ENCODE measurements at regions not wholly inside any gene's neighbourhood (a gene's known extent, or its start where the extent isn't known, plus 50 kb on each side); places are given as distances from the start of the nearest gene placed in this dataset.

GRCh38 chr3:56923526-56924224, 121.9 kb upstream of the ARHGEF3 start:
- DNase-seq, result no peak

GRCh38 chr3:56921573-56922453, 120.1 kb upstream of the ARHGEF3 start:
- DNase-seq, result no peak

- no peak for DNase-seq
Observed at GRCh38 chr3:56919797-56920195, 118.0 kb upstream of the ARHGEF3 start.

GRCh38 chr3:56919137-56919796, 117.5 kb upstream of the ARHGEF3 start:
- no peak for DNase-seq

GRCh38 chr3:56918111-56918568, 116.4 kb upstream of the ARHGEF3 start:
- DNase-seq, result no peak

- DNase-seq, result no peak
Observed at GRCh38 chr3:56917361-56918110, 115.8 kb upstream of the ARHGEF3 start.

GRCh38 chr3:56916716-56917360, 115.1 kb upstream of the ARHGEF3 start:
- no peak for DNase-seq

GRCh38 chr3:56915966-56916586, 114.3 kb upstream of the ARHGEF3 start:
- DNase-seq, result no peak

- no peak for DNase-seq
Observed at GRCh38 chr3:56914646-56915045, 112.9 kb upstream of the ARHGEF3 start.

GRCh38 chr3:56911363-56911762, 109.6 kb upstream of the ARHGEF3 start:
- DNase-seq, result no peak

GRCh38 chr3:56909349-56909748, 107.6 kb upstream of the ARHGEF3 start:
- DNase-seq, result no peak

- no peak for DNase-seq
Observed at GRCh38 chr3:56908004-56908403, 106.3 kb upstream of the ARHGEF3 start.

GRCh38 chr3:56904552-56905215, 102.9 kb upstream of the ARHGEF3 start:
- no peak for DNase-seq

GRCh38 chr3:56903231-56903782, 101.6 kb upstream of the ARHGEF3 start:
- no peak for DNase-seq

GRCh38 chr3:56902468-56903160, 100.9 kb upstream of the ARHGEF3 start:
- DNase-seq, result no peak

- DNase-seq, result no peak
Observed at GRCh38 chr3:56900801-56901200, 99.1 kb upstream of the ARHGEF3 start.

GRCh38 chr3:56899851-56900250, 98.1 kb upstream of the ARHGEF3 start:
- DNase-seq, result no peak

GRCh38 chr3:56899078-56899477, 97.3 kb upstream of the ARHGEF3 start:
- no peak for DNase-seq

GRCh38 chr3:56896357-56896756, 94.6 kb upstream of the ARHGEF3 start:
- DNase-seq, result no peak

- no peak for DNase-seq
Observed at GRCh38 chr3:56894881-56895431, 93.2 kb upstream of the ARHGEF3 start.

Measured in NCI-H748 treated with DMSO at 0.1 percent for 48 hours (cell line).